Neural progenitor cell (in vitro differentiated cells): ENCODE measurements at regions not wholly inside any gene's neighbourhood (a gene's known extent, or its start where the extent isn't known, plus 50 kb on each side); places are given as distances from the start of the nearest gene placed in this dataset.
A peak's percentile ranks its signal among the peaks of the same experiment; 100 is the strongest.

Experiments used
- DNase-seq: peaks from one replicate; pipeline ENCODE4 v3.0.0-alpha.2; 2016; ENCODE audit warnings: low spot score
- H2AFZ ChIP-seq: fragments of 200-600 bp; sonication (generic); replicated peaks from 2 replicates; pipeline ENCODE4 v1.6.1; 2016; ENCODE audit warnings: antibody characterized with exemption
- H3F3A ChIP-seq: fragments of 200-600 bp; sonication (generic); 2 replicates; pipeline ENCODE4 v1.6.1; 2016; ENCODE audit warnings: antibody characterized with exemption, low read depth
- H3K27ac ChIP-seq: fragments of 200-600 bp; sonication (generic); 2 replicates; pipeline ENCODE4 v1.5.1; 2016; ENCODE audit warnings: mild to moderate bottlenecking
- H3K27me3 ChIP-seq: fragments of 200-600 bp; sonication (generic); 2 replicates; pipeline ENCODE4 v1.6.1; 2016; ENCODE audit warnings: mild to moderate bottlenecking, moderate library complexity
- H3K36me3 ChIP-seq: fragments of 200-600 bp; sonication (generic); 2 replicates; pipeline ENCODE4 v1.5.1; 2016
- H3K4me1 ChIP-seq: fragments of 200-600 bp; sonication (generic); 2 replicates; pipeline ENCODE4 v1.6.1; 2016; ENCODE audit warnings: mixed run types
- H3K4me2 ChIP-seq: fragments of 200-600 bp; sonication (generic); 2 replicates; pipeline ENCODE4 v1.6.1; 2016
- H3K4me3 ChIP-seq: fragments of 200-600 bp; sonication (generic); 2 replicates; pipeline ENCODE4 v1.5.1; 2016
- H3K79me2 ChIP-seq: fragments of 200-600 bp; sonication (generic); 2 replicates; pipeline ENCODE4 v1.6.1; 2016; ENCODE audit warnings: low read depth
- H3K9ac ChIP-seq: fragments of 200-600 bp; sonication (generic); 2 replicates; pipeline ENCODE4 v1.6.1; 2016
- H3K9me3 ChIP-seq: fragments of 200-600 bp; sonication (generic); 2 replicates; pipeline ENCODE4 v1.5.1; 2016; ENCODE audit warnings: low read depth
- H4K20me1 ChIP-seq: fragments of 200-600 bp; sonication (generic); 2 replicates; pipeline ENCODE4 v1.6.1; 2016; ENCODE audit warnings: low read depth
- H3K27ac Mint-ChIP-seq: 3 replicates; pipeline ENCODE4 v1.8.0; 2021; ENCODE audit warnings: mixed read lengths
- H3K27me3 Mint-ChIP-seq: 2 replicates; pipeline ENCODE4 v1.8.0; 2022; ENCODE audit warnings: low read depth, mild to moderate bottlenecking, inconsistent platforms, moderate library complexity, mixed read lengths; ENCODE audit not compliant: insufficient read depth
- H3K36me3 Mint-ChIP-seq: 3 replicates; pipeline ENCODE4 v1.8.0; 2021; ENCODE audit warnings: mixed read lengths
- H3K4me1 Mint-ChIP-seq: 3 replicates; pipeline ENCODE4 v1.8.0; 2021; ENCODE audit warnings: mixed read lengths
- H3K4me3 Mint-ChIP-seq: 3 replicates; pipeline ENCODE4 v1.8.0; 2021; ENCODE audit warnings: mild to moderate bottlenecking, moderate library complexity, mixed read lengths
- H3K9me3 Mint-ChIP-seq: 3 replicates; pipeline ENCODE4 v1.8.0; 2020; ENCODE audit warnings: mixed read lengths
- EZH2 ChIP-seq: fragments of 200-600 bp; sonication (generic); IDR thresholded peaks from 2 replicates; pipeline ENCODE4 v1.6.1; 2017; ENCODE audit warnings: antibody characterized with exemption, mild to moderate bottlenecking, moderate library complexity
- EZH2phosphoT487 ChIP-seq: fragments of 200-600 bp; sonication (generic); IDR thresholded peaks from 2 replicates; pipeline ENCODE4 v1.6.1; 2017; ENCODE audit warnings: antibody characterized with exemption
- TF ChIP-seq, protein P1 (sequence below): fragments of 200-600 bp; sonication (generic); IDR thresholded peaks from 2 replicates; pipeline ENCODE4 v1.5.1; 2017; ENCODE audit warnings: antibody characterized with exemption, mild to moderate bottlenecking

DNA sequence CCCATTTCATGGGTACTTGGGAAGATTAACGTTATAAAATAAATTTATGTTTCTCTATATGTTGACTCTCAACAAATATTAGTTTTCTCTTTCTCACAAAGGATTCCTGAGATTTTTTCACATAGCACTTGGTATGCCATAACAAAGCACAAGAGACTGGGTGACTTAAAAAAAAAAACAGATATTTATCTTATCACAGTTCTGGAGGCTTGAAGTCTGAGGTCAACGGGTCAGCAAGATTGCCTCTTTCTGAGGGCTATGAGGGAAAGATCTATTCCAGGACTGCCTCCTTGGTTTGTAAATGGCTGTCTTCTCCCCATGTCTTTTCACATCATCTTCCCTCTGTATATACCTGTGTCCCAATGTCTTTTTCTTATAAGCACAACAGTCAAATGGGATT lies 153.5 kb upstream of the DIO2 start:
- Mint-ChIP-seq H3K27me3 (peaks cover 2% of the 10 kb centered on the region), H3K9me3 (no peaks in the 10 kb centered on the region), H3K36me3 (no peaks in the 10 kb centered on the region), H3K4me1 (no peaks in the 10 kb centered on the region), H3K27ac (no peak overlapping the region), H3K4me3 (no peak overlapping the region)
- Histone ChIP-seq H3K4me1 (no peaks in the 10 kb centered on the region), H3K9me3 (no peaks in the 10 kb centered on the region), H2AFZ (peak overlapping the region; percentile 67), H3K27ac (no peak overlapping the region), H3K9ac (no peak overlapping the region), H3K79me2 (no peaks in the 10 kb centered on the region), H3K4me3 (no peak overlapping the region), H3K27me3 (no peaks in the 10 kb centered on the region), H3K4me2 (no peak overlapping the region), H4K20me1 (no peaks in the 10 kb centered on the region), H3K36me3 (no peaks in the 10 kb centered on the region), H3F3A (no peaks in the 10 kb centered on the region)
- TF ChIP-seq EZH2 (no peak), EZH2phosphoT487 (no peak)
- TF ChIP-seq, protein P1, sequence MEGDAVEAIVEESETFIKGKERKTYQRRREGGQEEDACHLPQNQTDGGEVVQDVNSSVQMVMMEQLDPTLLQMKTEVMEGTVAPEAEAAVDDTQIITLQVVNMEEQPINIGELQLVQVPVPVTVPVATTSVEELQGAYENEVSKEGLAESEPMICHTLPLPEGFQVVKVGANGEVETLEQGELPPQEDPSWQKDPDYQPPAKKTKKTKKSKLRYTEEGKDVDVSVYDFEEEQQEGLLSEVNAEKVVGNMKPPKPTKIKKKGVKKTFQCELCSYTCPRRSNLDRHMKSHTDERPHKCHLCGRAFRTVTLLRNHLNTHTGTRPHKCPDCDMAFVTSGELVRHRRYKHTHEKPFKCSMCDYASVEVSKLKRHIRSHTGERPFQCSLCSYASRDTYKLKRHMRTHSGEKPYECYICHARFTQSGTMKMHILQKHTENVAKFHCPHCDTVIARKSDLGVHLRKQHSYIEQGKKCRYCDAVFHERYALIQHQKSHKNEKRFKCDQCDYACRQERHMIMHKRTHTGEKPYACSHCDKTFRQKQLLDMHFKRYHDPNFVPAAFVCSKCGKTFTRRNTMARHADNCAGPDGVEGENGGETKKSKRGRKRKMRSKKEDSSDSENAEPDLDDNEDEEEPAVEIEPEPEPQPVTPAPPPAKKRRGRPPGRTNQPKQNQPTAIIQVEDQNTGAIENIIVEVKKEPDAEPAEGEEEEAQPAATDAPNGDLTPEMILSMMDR: no peak
- no peak for DNase-seq

DNA sequence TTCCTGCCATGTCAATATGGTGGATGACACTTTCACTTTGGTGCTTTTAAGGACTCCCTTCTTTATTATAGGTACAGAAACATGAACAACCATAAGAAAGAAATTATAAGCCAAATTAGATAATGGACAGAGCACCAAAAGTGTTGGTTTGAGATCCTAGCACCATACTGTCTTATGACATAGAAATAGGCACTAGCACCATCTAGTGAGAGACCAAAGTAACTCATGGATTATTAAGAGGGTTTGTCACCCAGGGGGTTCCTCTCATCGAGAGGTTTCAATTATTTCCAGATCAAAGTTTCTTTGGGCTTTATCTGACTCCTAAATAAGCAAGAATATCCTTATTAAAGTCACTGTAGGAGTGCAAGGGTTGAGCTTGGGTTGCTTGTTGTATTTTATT lies 153.0 kb upstream of the DIO2 start:
- TF ChIP-seq EZH2phosphoT487 (no peak), EZH2 (no peak)
- TF ChIP-seq, protein P1: peak; percentile 67
- Mint-ChIP-seq H3K9me3 (no peaks in the 10 kb centered on the region), H3K27me3 (peaks cover 2% of the 10 kb centered on the region), H3K4me3 (no peak overlapping the region), H3K4me1 (no peaks in the 10 kb centered on the region), H3K36me3 (no peaks in the 10 kb centered on the region), H3K27ac (no peak overlapping the region)
- peak; percentile 43 for DNase-seq
- Histone ChIP-seq H3K4me2 (no peak overlapping the region), H3K27me3 (no peaks in the 10 kb centered on the region), H3K9me3 (no peaks in the 10 kb centered on the region), H3K79me2 (no peaks in the 10 kb centered on the region), H3K4me3 (no peak overlapping the region), H3F3A (no peaks in the 10 kb centered on the region), H2AFZ (peak overlapping the region; percentile 67), H3K27ac (no peak overlapping the region), H4K20me1 (no peaks in the 10 kb centered on the region), H3K9ac (no peak overlapping the region), H3K36me3 (no peaks in the 10 kb centered on the region), H3K4me1 (no peaks in the 10 kb centered on the region)

DNA sequence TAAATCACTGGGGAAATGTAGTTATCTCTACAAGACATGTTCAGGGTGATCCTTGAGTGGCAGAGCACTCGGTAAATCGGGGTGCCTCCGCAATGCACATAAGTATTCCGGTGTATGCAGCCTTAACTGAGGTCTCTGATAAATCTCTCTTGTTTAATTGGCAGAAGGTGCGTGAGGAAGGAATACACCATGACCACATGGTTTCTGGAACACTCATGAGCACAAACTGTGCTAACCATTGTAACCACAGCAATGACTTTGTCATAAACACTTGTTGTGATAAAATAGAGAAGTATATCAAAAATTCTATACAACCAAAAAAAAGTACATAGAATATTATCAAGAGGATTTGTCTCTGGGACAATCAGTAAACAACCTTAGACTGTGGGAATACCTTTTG lies 146.8 kb upstream of the DIO2 start:
- no peaks in the 10 kb centered on the region for H3K36me3 Mint-ChIP-seq

More for the DNA sequence above, 146.8 kb upstream of the DIO2 start:
- Histone ChIP-seq H2AFZ (no peak overlapping the region), H3K4me1 (no peaks in the 10 kb centered on the region), H3K79me2 (no peaks in the 10 kb centered on the region), H3K36me3 (no peaks in the 10 kb centered on the region), H3K9ac (no peak overlapping the region), H3F3A (no peaks in the 10 kb centered on the region), H3K4me3 (no peak overlapping the region), H4K20me1 (no peaks in the 10 kb centered on the region), H3K9me3 (no peaks in the 10 kb centered on the region), H3K27ac (no peak overlapping the region), H3K4me2 (no peak overlapping the region), H3K27me3 (no peaks in the 10 kb centered on the region)
- H3K4me3 Mint-ChIP-seq: no peak overlapping the region
- no peak overlapping the region for H3K27ac Mint-ChIP-seq
- DNase-seq: no peak
- no peak for TF ChIP-seq EZH2
- TF ChIP-seq, protein P1: no peak
- no peaks in the 10 kb centered on the region for H3K4me1 Mint-ChIP-seq
- H3K9me3 Mint-ChIP-seq: no peaks in the 10 kb centered on the region
- no peaks in the 10 kb centered on the region for H3K27me3 Mint-ChIP-seq
